HK-2 (cell line): ENCODE measurements at regions not wholly inside any gene's neighbourhood (a gene's known extent, or its start where the extent isn't known, plus 50 kb on each side); places are given as distances from the start of the nearest gene placed in this dataset.

Source experiments
- DNase-seq: peaks from one replicate; pipeline ENCODE4 v3.0.0-alpha.2; 2018; ENCODE audit not compliant: unreplicated experiment

- no peak for DNase-seq
These were observed 187.2 kb downstream of the REEP3 start for GRCh38 chr10:63708421-63708820.

- no peak for DNase-seq
These were observed 189.5 kb downstream of the REEP3 start for GRCh38 chr10:63710703-63711102.

DNA sequence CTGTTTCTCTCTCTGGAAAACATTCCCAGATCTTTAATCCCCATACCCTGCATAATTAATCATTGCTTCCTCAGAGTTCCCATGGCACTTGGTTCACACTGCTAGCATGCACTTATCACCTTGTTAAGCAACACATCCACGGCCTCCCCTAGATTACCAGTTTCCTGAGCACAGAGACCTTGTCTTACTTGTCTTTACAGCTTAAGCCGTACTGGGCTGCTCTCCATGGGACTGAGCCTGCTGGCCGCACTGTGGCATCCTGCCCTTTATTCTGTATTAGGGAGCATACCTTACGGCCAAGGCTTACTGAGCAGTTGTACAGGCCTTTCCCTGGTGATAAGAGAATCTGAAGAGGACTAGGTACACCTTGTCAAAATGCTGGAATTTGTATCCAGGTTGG is 190.2 kb downstream of the REEP3 start:
- no peak for DNase-seq

- peak; percentile 79 for DNase-seq
These were observed 190.9 kb downstream of the REEP3 start for GRCh38 chr10:63711867-63712716.

GRCh38 chr10:63712717-63713115 is 191.5 kb downstream of the REEP3 start:
- DNase-seq, result no peak

DNA sequence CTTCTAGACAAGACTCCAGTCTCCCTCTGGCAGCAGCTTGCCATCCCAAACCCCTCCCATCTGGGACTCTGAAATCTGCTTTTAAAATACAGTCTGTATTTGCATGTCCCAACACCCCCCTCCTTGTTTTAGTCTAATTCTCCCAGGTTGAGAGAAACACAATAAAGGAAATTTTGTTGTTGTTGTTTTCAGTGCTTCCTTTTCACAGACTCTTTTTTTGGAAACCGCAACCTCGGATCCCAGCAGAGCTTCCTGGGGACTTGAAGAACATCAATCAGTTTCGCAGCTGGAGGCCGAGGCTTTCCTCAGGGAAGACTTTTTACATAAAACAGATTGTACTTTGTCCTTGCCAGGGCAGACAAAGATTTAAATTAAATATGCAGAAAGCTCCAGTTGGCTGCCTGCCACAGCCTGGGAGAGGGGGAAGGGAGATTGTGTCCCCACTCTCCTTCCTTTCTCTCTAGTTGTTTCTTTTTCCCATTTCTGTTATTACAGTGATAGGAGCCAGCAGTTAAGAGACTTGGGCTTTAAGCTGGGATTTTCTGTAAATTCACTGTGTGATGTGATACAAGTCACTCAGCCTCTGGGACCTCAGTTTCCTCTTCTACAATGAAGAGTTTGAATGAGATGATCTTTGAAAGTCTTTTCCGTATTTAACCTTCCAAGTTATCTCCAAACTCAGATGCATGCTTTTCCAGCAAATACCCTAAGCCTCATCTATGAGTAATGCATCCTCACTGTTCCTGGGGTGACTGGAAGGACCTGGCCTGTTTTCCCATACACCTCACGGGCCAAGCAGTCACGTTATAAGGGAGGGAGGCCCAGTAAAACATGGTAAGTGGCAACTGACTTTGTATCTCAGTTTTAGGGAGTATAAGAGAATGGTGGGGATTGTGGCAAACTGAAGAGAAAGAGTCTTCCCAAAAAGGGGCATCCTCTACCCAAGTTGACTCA is 192.3 kb downstream of the REEP3 start:
- no peak for DNase-seq

DNA sequence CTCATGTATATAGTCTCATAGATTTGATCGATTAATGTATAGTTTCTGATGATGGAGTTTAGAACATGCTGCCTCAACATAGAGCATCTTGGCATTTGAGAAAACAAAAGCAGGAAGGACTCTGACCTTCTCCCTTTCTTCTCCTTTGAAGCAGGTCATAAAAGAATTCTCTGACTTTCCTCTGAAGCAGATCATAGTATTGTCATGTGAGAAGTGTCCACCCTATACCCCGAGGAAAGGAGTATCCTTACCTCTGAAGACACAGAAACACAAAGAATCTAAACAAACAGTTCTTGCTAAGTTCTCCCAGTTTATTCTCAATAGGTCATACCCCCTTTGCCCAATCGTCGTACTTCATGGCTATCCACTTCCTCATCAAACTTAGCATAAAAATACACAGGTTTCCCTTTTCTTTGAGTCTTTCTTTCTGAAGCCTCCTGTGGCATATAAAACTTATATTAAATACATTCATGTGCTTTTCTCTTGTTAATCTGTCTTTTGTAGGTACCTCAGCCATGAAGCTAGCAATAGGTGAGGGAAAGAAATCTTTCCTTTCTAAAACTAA is 194.9 kb downstream of the REEP3 start:
- DNase-seq, result no peak

DNA sequence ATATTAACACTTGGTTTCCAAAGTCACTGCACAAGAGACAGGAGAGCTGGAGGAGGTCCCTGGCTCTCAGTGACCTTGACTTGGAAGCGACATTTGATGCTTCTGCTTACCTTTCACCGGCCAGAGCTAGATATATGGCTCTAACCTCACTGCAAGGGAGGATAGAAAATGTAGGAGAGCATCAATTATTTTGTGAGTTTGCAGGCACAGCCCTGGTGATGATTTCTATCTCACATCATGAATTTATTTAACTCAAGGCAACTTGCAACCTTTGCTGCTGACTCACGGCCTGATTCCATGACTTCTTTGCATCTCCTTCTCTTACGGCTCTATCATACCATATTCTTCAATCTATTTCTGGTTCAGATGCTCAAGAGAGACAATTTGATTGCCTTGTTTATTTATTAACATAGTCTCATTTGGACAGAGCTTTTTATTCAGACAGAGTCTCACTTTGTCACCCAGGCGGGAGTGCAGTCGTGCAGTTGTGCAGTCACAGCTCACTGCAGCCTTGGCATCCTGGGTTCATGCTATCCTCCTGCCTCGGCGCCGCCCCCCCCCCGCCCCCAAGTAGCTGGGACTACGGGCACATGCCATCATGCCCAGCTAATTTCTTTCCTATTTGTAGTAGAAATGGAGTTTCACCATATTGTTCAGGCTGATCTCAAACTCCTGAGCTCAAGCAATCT is 196.0 kb downstream of the REEP3 start:
- peak; percentile 59 for DNase-seq

GRCh38 chr10:63718006-63718405 is 196.8 kb downstream of the REEP3 start:
- no peak for DNase-seq

GRCh38 chr10:63718421-63718820 is 197.2 kb downstream of the REEP3 start:
- DNase-seq, result no peak

DNA sequence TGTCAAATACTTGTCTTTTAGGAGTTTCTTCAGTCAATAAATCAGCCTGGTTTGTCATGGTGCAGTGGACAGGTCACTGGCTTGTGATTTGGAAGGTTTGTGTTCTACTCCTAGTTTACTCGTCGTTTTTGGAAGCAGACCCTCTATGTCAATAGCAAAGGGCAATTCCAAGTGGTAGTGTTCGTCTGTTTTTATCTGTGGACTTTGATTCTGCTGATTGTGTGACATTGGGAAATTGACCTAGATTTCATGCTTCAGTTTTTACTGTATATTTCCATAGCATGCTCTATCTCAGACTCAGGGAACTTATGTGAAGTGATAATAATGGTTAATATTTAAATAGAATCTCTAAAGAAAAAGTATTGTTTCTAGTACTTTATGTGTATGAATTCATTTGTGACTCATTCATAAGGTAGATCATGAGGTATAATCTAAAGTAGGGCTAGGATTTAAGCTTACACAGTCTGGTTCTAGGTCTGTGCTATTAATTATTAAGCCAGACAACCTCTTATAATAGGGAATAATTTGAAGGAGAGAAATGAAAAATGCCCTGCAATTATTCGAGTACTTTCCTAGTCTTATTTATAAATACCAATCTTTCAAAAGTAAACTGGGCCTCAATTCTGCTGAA is 198.1 kb downstream of the REEP3 start:
- no peak for DNase-seq

- peak; percentile 47 for DNase-seq
These were observed 198.9 kb downstream of the REEP3 start for GRCh38 chr10:63720072-63720537.

GRCh38 chr10:63720676-63721075 is 199.5 kb downstream of the REEP3 start:
- DNase-seq, result no peak

GRCh38 chr10:63722537-63722936 is 201.3 kb downstream of the REEP3 start:
- DNase-seq, result no peak

DNA sequence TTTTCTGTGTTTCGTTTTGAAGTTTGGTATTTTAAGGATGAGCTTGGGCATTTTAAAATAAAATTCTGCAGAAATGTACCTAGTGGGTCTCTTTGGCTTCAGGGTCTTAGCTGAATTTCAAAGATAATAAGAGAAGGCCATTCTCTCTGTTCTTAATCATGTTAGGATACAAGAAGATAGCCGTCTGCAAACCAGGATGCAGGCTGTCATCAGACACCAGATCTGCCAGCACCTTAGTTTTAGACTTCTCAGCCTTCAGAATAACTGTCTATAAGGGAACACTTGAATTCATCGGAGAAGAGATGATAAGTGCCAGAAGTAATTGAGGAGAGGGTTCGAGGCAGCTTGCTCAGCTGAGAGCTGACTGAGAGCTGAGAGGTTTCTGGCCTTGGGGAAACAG is 202.1 kb downstream of the REEP3 start:
- DNase-seq, result no peak

DNA sequence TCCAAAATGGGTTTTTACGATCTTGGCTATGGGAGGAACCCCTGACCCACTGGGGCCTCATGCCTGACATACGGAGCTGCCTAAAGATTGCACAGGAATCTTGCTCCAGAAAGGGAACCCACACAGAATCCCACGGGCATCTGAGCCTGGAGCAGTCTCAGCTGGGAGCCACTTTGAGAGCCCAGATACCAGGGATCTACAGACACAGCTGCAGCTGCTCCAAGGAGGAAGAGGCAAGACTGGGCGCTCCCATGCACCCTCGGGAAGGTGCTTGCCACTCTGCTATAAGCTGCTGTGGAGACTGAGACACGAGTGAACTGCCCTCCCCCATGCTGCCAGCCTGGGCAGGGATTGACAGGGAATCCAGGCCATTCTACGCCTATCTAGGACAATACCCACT is 202.5 kb downstream of the REEP3 start:
- no peak for DNase-seq

DNA sequence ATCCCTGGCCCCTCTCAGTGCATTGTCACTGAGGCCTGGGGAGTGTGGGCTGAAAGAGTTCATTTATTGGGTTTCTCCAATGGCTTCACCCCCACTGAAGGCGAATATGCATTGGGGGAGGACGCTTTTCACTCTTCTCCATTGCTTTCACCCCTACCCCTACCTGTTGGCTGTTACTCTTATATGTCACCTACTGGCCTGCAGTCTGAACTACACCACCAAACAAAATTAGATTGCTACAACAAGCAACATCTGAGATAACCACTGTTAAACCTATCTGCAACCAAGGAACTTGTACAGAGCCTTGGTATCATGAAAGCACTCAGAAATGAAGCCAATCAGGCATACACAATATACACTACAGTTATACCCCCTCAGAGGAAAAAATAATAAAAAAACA is 203.7 kb downstream of the REEP3 start:
- DNase-seq, result no peak

- no peak for DNase-seq
These were observed 205.7 kb downstream of the REEP3 start for GRCh38 chr10:63726867-63727266.

- DNase-seq, result no peak
These were observed 206.4 kb downstream of the REEP3 start for GRCh38 chr10:63727636-63728035.

GRCh38 chr10:63735305-63735704 is 214.1 kb downstream of the REEP3 start:
- no peak for DNase-seq

GRCh38 chr10:63738410-63738809 is 217.2 kb downstream of the REEP3 start:
- no peak for DNase-seq
